NCI-H748 (cell line): ENCODE measurements at regions not wholly inside any gene's neighbourhood (a gene's known extent, or its start where the extent isn't known, plus 50 kb on each side); places are given as distances from the start of the nearest gene placed in this dataset.

ENCODE experiments used
- DNase-seq: peaks from one replicate; lab custom pipeline; 2025; ENCODE audit not compliant: unreplicated experiment; lab: John Stamatoyannopoulos, UW

GRCh38 chr5:125198270-125198974 lies 452.0 kb upstream of the ZNF608 start:
- DNase-seq = peak; percentile 96

- no peak for DNase-seq
These were observed 452.9 kb upstream of the ZNF608 start for GRCh38 chr5:125199373-125199772.

- DNase-seq = peak; percentile 87
These were observed 453.8 kb upstream of the ZNF608 start for GRCh38 chr5:125199968-125200865.

GRCh38 chr5:125200866-125201373 lies 454.5 kb upstream of the ZNF608 start:
- DNase-seq = no peak

- DNase-seq = no peak
These were observed 455.1 kb upstream of the ZNF608 start for GRCh38 chr5:125201446-125202052.

- DNase-seq = no peak
These were observed 455.9 kb upstream of the ZNF608 start for GRCh38 chr5:125202353-125202752.

GRCh38 chr5:125202871-125203438 lies 456.5 kb upstream of the ZNF608 start:
- no peak for DNase-seq

GRCh38 chr5:125203912-125204311 lies 457.5 kb upstream of the ZNF608 start:
- no peak for DNase-seq

GRCh38 chr5:125205601-125206225 lies 459.3 kb upstream of the ZNF608 start:
- no peak for DNase-seq

- DNase-seq = no peak
These were observed 461.4 kb upstream of the ZNF608 start for GRCh38 chr5:125207856-125208255.

- DNase-seq = no peak
These were observed 463.2 kb upstream of the ZNF608 start for GRCh38 chr5:125209650-125210049.

GRCh38 chr5:125210242-125210947 lies 464.0 kb upstream of the ZNF608 start:
- no peak for DNase-seq

GRCh38 chr5:125214080-125214479 lies 467.6 kb upstream of the ZNF608 start:
- DNase-seq = no peak

GRCh38 chr5:125215593-125215992 lies 469.2 kb upstream of the ZNF608 start:
- no peak for DNase-seq

- DNase-seq = no peak
These were observed 473.3 kb upstream of the ZNF608 start for GRCh38 chr5:125219710-125220109.

GRCh38 chr5:125220284-125220683 lies 473.8 kb upstream of the ZNF608 start:
- no peak for DNase-seq

GRCh38 chr5:125222597-125223240 lies 476.3 kb upstream of the ZNF608 start:
- no peak for DNase-seq

GRCh38 chr5:125225424-125225823 lies 479.0 kb upstream of the ZNF608 start:
- no peak for DNase-seq

- no peak for DNase-seq
These were observed 480.4 kb upstream of the ZNF608 start for GRCh38 chr5:125226825-125227224.
